Body of pancreas (tissue), 4 donors: ENCODE measurements at regions not wholly inside any gene's neighbourhood (a gene's known extent, or its start where the extent isn't known, plus 50 kb on each side); places are given as distances from the start of the nearest gene placed in this dataset.

Source experiments
- POLR2A ChIP-seq, 3 donors: fragments of 450-650 bp; IDR thresholded peaks; one replicate each; pipeline ENCODE4 v1.6.1; 2016; ENCODE audit warnings: antibody characterized with exemption in 3 of 3, mild to moderate bottlenecking in 2 of 3
- TF ChIP-seq, protein P1 (sequence below), 7 experiments: fragments of 450-650 bp in 4 of 7; fragments of 200-600 bp in 3 of 7; sonication (generic) in 3 of 7; IDR thresholded peaks; one replicate each; pipeline ENCODE4 v1.5.1; 2016 to 2019; ENCODE audit warnings: antibody characterized with exemption in 7 of 7

- TF ChIP-seq, protein P1, sequence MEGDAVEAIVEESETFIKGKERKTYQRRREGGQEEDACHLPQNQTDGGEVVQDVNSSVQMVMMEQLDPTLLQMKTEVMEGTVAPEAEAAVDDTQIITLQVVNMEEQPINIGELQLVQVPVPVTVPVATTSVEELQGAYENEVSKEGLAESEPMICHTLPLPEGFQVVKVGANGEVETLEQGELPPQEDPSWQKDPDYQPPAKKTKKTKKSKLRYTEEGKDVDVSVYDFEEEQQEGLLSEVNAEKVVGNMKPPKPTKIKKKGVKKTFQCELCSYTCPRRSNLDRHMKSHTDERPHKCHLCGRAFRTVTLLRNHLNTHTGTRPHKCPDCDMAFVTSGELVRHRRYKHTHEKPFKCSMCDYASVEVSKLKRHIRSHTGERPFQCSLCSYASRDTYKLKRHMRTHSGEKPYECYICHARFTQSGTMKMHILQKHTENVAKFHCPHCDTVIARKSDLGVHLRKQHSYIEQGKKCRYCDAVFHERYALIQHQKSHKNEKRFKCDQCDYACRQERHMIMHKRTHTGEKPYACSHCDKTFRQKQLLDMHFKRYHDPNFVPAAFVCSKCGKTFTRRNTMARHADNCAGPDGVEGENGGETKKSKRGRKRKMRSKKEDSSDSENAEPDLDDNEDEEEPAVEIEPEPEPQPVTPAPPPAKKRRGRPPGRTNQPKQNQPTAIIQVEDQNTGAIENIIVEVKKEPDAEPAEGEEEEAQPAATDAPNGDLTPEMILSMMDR (IDR thresholded peaks at IDR 0.05): peak in 1 of 7 experiments; percentile 16
- TF ChIP-seq POLR2A (IDR thresholded peaks at IDR 0.05): no peak
Observed at GRCh38 chr10:2619472-2619871, 447.9 kb upstream of the PFKP start.
